OCI-LY3 (cell line): ENCODE measurements at regions not wholly inside any gene's neighbourhood (a gene's known extent, or its start where the extent isn't known, plus 50 kb on each side); places are given as distances from the start of the nearest gene placed in this dataset.
"Not testable (repeated sequence)": the region's sequence is repeated elsewhere in the genome, so short reads cannot be mapped to it uniquely, and the experiment has no call there.

Experiments
- H2AFZ ChIP-seq: fragments of 200-600, 300-600 bp; shearing (Covaris generic); 2 replicates; pipeline ENCODE4 v1.6.0; 2014; ENCODE audit warnings: antibody characterized with exemption, low read depth, low read length
- H3K27ac ChIP-seq: fragments of 200-600, 300-600 bp; sonication (generic); 2 replicates; pipeline ENCODE4 v1.5.1; 2014; ENCODE audit warnings: mild to moderate bottlenecking, low read length, moderate library complexity, mixed read lengths
- H3K27me3 ChIP-seq: fragments of 200-600, 300-600 bp; sonication (generic); 2 replicates; pipeline ENCODE4 v1.6.1; 2014; ENCODE audit warnings: low read depth, low read length, mixed read lengths
- H3K36me3 ChIP-seq: fragments of 200-600, 300-600 bp; sonication (generic); replicated peaks from 2 replicates; pipeline ENCODE3; 2014; ENCODE audit warnings: low read depth, low read length, mixed read lengths
- H3K4me1 ChIP-seq: fragments of 300-600, 200-600 bp; sonication (generic); 2 replicates; pipeline ENCODE4 v1.6.1; 2014; ENCODE audit warnings: low read length, mixed read lengths
- H3K4me2 ChIP-seq: fragments of 200-600, 300-600 bp; sonication (generic); 2 replicates; pipeline ENCODE4 v1.6.1; 2014; ENCODE audit warnings: low read length, mixed read lengths
- H3K4me3 ChIP-seq: fragments of 300-600, 200-600 bp; sonication (generic); 2 replicates; pipeline ENCODE4 v1.5.1; 2014; ENCODE audit warnings: antibody characterized with exemption, mild to moderate bottlenecking, low read length, moderate library complexity
- H3K79me2 ChIP-seq: fragments of 300-600, 200-600 bp; shearing (Covaris generic); 2 replicates; pipeline ENCODE4 v1.6.1; 2014; ENCODE audit warnings: mild to moderate bottlenecking, low read length, mixed read lengths
- H3K9ac ChIP-seq: fragments of 300-600, 200-600 bp; shearing (Covaris generic); 2 replicates; pipeline ENCODE4 v1.6.0; 2014; ENCODE audit warnings: mild to moderate bottlenecking, low read length, moderate library complexity
- H3K9me3 ChIP-seq: fragments of 200-600, 300-600 bp; shearing (Covaris generic); 2 replicates; pipeline ENCODE4 v1.6.1; 2014; ENCODE audit warnings: low read length, mixed read lengths; ENCODE audit not compliant: insufficient read depth
- H4K20me1 ChIP-seq: fragments of 200-600, 300-600 bp; sonication (generic); 2 replicates; pipeline ENCODE4 v1.6.1; 2016; ENCODE audit warnings: low read length, mixed read lengths; ENCODE audit not compliant: insufficient read depth
- CTCF ChIP-seq: fragments of 200-600, 300-600 bp; sonication (generic); IDR thresholded peaks from 2 replicates; pipeline ENCODE4 v1.5.1; 2014; ENCODE audit warnings: antibody characterized with exemption, low read length, low read depth
- EZH2phosphoT487 ChIP-seq: fragments of 200-600 bp; shearing (Covaris generic); IDR thresholded peaks from 2 replicates; pipeline ENCODE4 v1.6.1; 2018; ENCODE audit warnings: antibody characterized with exemption, mixed run types, low read depth

- Histone ChIP-seq H3K79me2 (no peaks in the 10 kb centered on the region), H3K4me1 (peaks cover 10% of the 10 kb centered on the region; the same call in 1 of the 2 replicates), H3K27me3 (no peaks in the 10 kb centered on the region), H3K27ac (no peak overlapping the region), H3K36me3 (no peaks in the 10 kb centered on the region), H3K4me3 (no peak overlapping the region), H2AFZ (no peak overlapping the region), H3K9me3 (peaks cover under 1% of the 10 kb centered on the region; the same call in 1 of the 2 replicates), H3K4me2 (no peak overlapping the region), H4K20me1 (no peaks in the 10 kb centered on the region), H3K9ac (no peak overlapping the region)
- TF ChIP-seq CTCF (no peak), EZH2phosphoT487 (no peak)
These were observed 89.0 kb upstream of the GC start for GRCh38 chr4:71872767-71873415.

GRCh38 chr4:71878376-71878775 is 94.5 kb upstream of the GC start:
- no peaks in the 10 kb centered on the region for H3K36me3 ChIP-seq
- H2AFZ ChIP-seq: no peak overlapping the region
- TF ChIP-seq CTCF (no peak), EZH2phosphoT487 (no peak)
- no peak overlapping the region for H3K27ac ChIP-seq
- H3K9me3 ChIP-seq: no peaks in the 10 kb centered on the region
- H3K27me3 ChIP-seq: no peaks in the 10 kb centered on the region
- H3K4me1 ChIP-seq: peaks cover 29% of the 10 kb centered on the region
- no peaks in the 10 kb centered on the region for H4K20me1 ChIP-seq
- no peaks in the 10 kb centered on the region for H3K79me2 ChIP-seq
- H3K4me2 ChIP-seq: no peak overlapping the region
- no peak overlapping the region for H3K9ac ChIP-seq
- no peak overlapping the region for H3K4me3 ChIP-seq

- Histone ChIP-seq H3K4me1 (peaks cover 23% of the 10 kb centered on the region), H3K36me3 (no peaks in the 10 kb centered on the region), H3K79me2 (no peaks in the 10 kb centered on the region), H2AFZ (no peak overlapping the region), H3K9me3 (no peaks in the 10 kb centered on the region), H3K4me2 (no peak overlapping the region), H4K20me1 (no peaks in the 10 kb centered on the region), H3K4me3 (no peak overlapping the region), H3K9ac (no peak overlapping the region), H3K27me3 (no peaks in the 10 kb centered on the region), H3K27ac (no peak overlapping the region)
- no peak for TF ChIP-seq CTCF
- no peak for TF ChIP-seq EZH2phosphoT487
These were observed 98.4 kb upstream of the GC start for GRCh38 chr4:71882113-71882841.

GRCh38 chr4:71900366-71900765 is 116.5 kb upstream of the GC start:
- not testable (repeated sequence) for H3K36me3 ChIP-seq, H3K9me3 ChIP-seq, H2AFZ ChIP-seq, H3K4me3 ChIP-seq, H4K20me1 ChIP-seq, H3K9ac ChIP-seq, H3K79me2 ChIP-seq, H3K27me3 ChIP-seq
- peaks cover 30% of the 10 kb centered on the region for H3K4me1 ChIP-seq
- H3K27ac ChIP-seq: peak overlapping the region; percentile 65
- peak overlapping the region; percentile 19 for H3K4me2 ChIP-seq

- not testable (repeated sequence) for H3K4me2 ChIP-seq, H3K27me3 ChIP-seq, H3K36me3 ChIP-seq, H4K20me1 ChIP-seq, H3K79me2 ChIP-seq, H3K9me3 ChIP-seq, H3K27ac ChIP-seq, H2AFZ ChIP-seq, H3K9ac ChIP-seq, H3K4me3 ChIP-seq
- H3K4me1 ChIP-seq: peaks cover 53% of the 10 kb centered on the region
These were observed 121.7 kb upstream of the GC start for GRCh38 chr4:71905594-71905993.
